ENCODE measurements at regions not wholly inside any gene's neighbourhood (a gene's known extent, or its start where the extent isn't known, plus 50 kb on each side); places are given as distances from the start of the nearest gene placed in this dataset.

GRCh38 chr20:52252664-52253063 lies 61.1 kb upstream of the ZFP64 start:
- TF ChIP-seq CTCF (IDR thresholded peaks at IDR 0.05) (no peak), POLR2AphosphoS5 (IDR thresholded peaks at IDR 0.05) (no peak)

All from gastroesophageal sphincter (tissue), 3 donors.